HFF-Myc (cell line): ENCODE measurements at regions not wholly inside any gene's neighbourhood (a gene's known extent, or its start where the extent isn't known, plus 50 kb on each side); places are given as distances from the start of the nearest gene placed in this dataset.

ENCODE experiments used
- DNase-seq: peaks from one replicate; pipeline ENCODE4 v3.0.0-alpha.2; 2011; ENCODE audit warnings: low read depth; ENCODE audit errors: extremely low read depth
- H3K4me3 ChIP-seq: replicated peaks from 2 replicates; pipeline ENCODE4 v1.5.1; 2011; ENCODE audit warnings: low read depth, mild to moderate bottlenecking, control low read depth, low read length
- CTCF ChIP-seq: IDR thresholded peaks from 2 replicates; pipeline ENCODE4 v1.5.1; 2012; ENCODE audit warnings: mild to moderate bottlenecking, low read depth, low read length, control low read depth; ENCODE audit errors: missing control alignments

GRCh38 chr13:85659493-85659892, 139.7 kb downstream of the SLITRK6 start:
- H3K4me3 ChIP-seq = no peak overlapping the region
- no peak for DNase-seq
- no peak for TF ChIP-seq CTCF

DNA sequence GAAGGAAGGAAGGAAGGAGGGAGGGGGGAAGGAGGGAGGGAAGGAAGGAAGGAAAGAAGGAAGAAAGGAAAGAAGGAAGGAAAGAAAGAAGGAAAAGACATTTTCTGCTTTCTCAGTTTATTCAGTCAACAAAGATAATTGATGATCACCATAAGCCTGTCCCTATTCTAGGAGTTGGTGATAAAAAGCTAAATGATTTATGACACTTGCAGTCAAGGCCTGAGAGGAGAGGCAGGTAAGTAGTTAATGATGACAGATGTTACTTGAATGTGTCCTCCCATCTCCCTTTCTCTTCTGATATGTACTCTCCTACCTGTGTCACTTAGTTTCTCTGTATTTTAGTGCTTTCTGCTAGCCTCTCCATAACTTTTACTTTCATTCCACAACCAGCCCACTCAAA, 141.3 kb downstream of the SLITRK6 start:
- no peak for TF ChIP-seq CTCF
- DNase-seq = no peak
- no peak overlapping the region for H3K4me3 ChIP-seq

GRCh38 chr13:85655040-85655439, 144.2 kb downstream of the SLITRK6 start:
- no peak for DNase-seq
- H3K4me3 ChIP-seq = no peak overlapping the region
- TF ChIP-seq CTCF = no peak

- TF ChIP-seq CTCF = no peak
- no peak overlapping the region for H3K4me3 ChIP-seq
- no peak for DNase-seq
These were observed 145.0 kb downstream of the SLITRK6 start for GRCh38 chr13:85654227-85654626.

DNA sequence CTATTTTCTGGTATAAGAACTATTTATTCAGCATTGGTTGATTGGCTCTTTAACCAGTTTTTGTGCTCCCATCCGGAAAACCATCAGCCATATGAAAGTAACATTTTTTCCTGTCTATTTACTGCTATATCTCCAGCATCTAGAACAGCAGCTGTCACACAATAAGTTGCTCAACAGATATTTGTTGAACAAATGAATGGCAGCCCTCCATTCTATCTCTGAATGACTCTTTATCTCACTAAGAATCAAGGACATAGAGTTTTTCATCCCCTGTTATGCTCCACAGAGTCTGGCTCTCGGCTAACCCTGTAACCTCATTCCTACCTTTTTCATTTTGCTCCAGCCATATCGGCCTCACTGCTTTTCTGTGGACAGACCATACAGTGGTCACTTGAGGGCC, 145.5 kb downstream of the SLITRK6 start:
- TF ChIP-seq CTCF = no peak
- no peak overlapping the region for H3K4me3 ChIP-seq
- DNase-seq = no peak

DNA sequence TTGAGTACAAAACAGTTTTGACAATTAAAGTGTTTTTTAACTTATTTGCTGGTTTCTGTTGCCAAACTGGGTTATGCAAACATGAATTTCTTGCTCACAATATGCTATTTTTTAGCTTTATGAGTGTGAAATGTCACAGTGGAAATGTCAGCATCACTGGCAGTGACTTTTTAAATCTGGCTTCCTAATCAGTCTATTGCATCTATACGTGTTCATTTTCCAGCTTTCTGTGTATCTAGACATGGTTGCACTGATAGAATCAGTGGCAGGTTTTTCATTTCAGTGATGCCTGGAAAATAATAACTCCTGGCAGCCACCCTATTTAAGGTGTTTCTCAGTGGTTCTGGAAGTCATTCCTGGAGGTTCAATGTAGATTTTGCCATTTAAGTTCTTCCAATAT, 146.7 kb downstream of the SLITRK6 start:
- no peak for DNase-seq
- TF ChIP-seq CTCF = no peak
- no peak overlapping the region for H3K4me3 ChIP-seq

DNA sequence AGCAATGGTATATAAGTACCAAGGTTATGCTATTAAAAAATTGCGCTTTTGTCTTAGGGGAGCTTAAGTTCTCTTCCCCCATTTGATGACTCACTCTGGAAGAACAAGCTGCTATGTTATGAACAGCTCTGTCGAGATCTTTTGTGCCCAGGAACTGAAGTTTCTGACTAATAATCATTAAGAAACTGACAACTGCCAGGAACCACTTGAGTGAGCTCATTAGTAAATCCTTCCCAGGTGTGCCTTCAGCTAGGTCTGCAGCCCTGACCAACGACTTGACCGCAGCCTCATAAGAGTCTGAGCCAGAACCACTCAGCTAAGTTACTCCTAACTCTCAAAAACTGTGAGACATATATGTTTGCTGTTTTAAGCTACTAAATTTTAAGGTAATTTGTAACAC, 147.8 kb downstream of the SLITRK6 start:
- TF ChIP-seq CTCF = no peak
- H3K4me3 ChIP-seq = no peak overlapping the region
- no peak for DNase-seq
